Mesenchymal stem cell (in vitro differentiated cells and primary cell): ENCODE measurements at regions not wholly inside any gene's neighbourhood (a gene's known extent, or its start where the extent isn't known, plus 50 kb on each side); places are given as distances from the start of the nearest gene placed in this dataset.
A peak's percentile ranks its signal among the peaks of the same experiment; 100 is the strongest.
"Not testable (repeated sequence)": the region's sequence is repeated elsewhere in the genome, so short reads cannot be mapped to it uniquely, and the experiment has no call there.

Source experiments
- DNase-seq: peaks from one replicate; pipeline ENCODE4 v3.0.0-alpha.2; 2013
- H2AFZ ChIP-seq: one replicate; pipeline ENCODE4 v1.6.1; 2013; ENCODE audit warnings: low read depth, mild to moderate bottlenecking, control low read depth, inconsistent platforms, low read length, moderate library complexity
- H2AK5ac ChIP-seq: 2 replicates; pipeline ENCODE4 v1.6.1; 2013; ENCODE audit warnings: low read length, moderate library complexity, mild to moderate bottlenecking, inconsistent platforms; ENCODE audit not compliant: severe bottlenecking
- H2BK120ac ChIP-seq: one replicate; pipeline ENCODE4 v1.6.1; 2013; ENCODE audit warnings: low read depth, mild to moderate bottlenecking, inconsistent platforms, low read length, moderate library complexity
- H2BK12ac ChIP-seq, 2 experiments: one replicate each; pipeline ENCODE4 v1.6.1; 2013; ENCODE audit warnings: inconsistent platforms in 2 of 2, low read length in 2 of 2, mild to moderate bottlenecking in 2 of 2, moderate library complexity in 2 of 2, control low read depth in 1 of 2
- H2BK15ac ChIP-seq: one replicate; pipeline ENCODE4 v1.6.1; 2013; ENCODE audit warnings: mild to moderate bottlenecking, low read depth, inconsistent platforms; ENCODE audit not compliant: poor library complexity, severe bottlenecking
- H2BK5ac ChIP-seq: 2 replicates; pipeline ENCODE4 v1.6.1; 2013; ENCODE audit warnings: low read depth, mild to moderate bottlenecking, low read length, control low read depth, inconsistent platforms; ENCODE audit not compliant: poor library complexity, severe bottlenecking
- H3K14ac ChIP-seq, 2 experiments: one replicate each; pipeline ENCODE4 v1.6.1; 2013; ENCODE audit warnings: inconsistent platforms in 2 of 2, low read length in 2 of 2, control low read depth in 1 of 2, mild to moderate bottlenecking in 1 of 2, moderate library complexity in 1 of 2
- H3K18ac ChIP-seq, 2 experiments: one replicate each; pipeline ENCODE4 v1.6.1; 2013; ENCODE audit warnings: inconsistent platforms in 2 of 2, low read length in 2 of 2, control low read depth in 1 of 2, low read depth in 1 of 2, mild to moderate bottlenecking in 1 of 2
- H3K23ac ChIP-seq, 2 experiments: one replicate each; pipeline ENCODE4 v1.6.1; 2013; ENCODE audit warnings: inconsistent platforms in 2 of 2, low read length in 2 of 2, mild to moderate bottlenecking in 2 of 2, moderate library complexity in 2 of 2, control low read depth in 1 of 2
- H3K27ac ChIP-seq: 2 replicates; pipeline ENCODE4 v1.5.1; 2013; ENCODE audit warnings: mild to moderate bottlenecking, moderate library complexity, low read length, control low read depth, inconsistent platforms; ENCODE audit not compliant: poor library complexity, severe bottlenecking
- H3K27me3 ChIP-seq, 2 experiments: 2 replicates each; pipeline versions ENCODE4 v1.6.1 to v1.7.0; 2013; ENCODE audit warnings: low read length in 2 of 2, mild to moderate bottlenecking in 2 of 2, moderate library complexity in 2 of 2, control low read depth in 1 of 2, inconsistent platforms in 1 of 2; ENCODE audit not compliant: control insufficient read depth in 1 of 2, insufficient read depth in 1 of 2
- H3K36me3 ChIP-seq, 2 experiments: 2 replicates each; pipeline versions ENCODE4 v1.6.1 to v1.7.0; 2013; ENCODE audit warnings: low read length in 2 of 2, control low read depth in 1 of 2, inconsistent platforms in 1 of 2, low read depth in 1 of 2, mild to moderate bottlenecking in 1 of 2; ENCODE audit not compliant: insufficient read depth in 2 of 2, control insufficient read depth in 1 of 2
- H3K4ac ChIP-seq, 2 experiments: one replicate each; pipeline ENCODE4 v1.6.1; 2013; ENCODE audit warnings: inconsistent platforms in 2 of 2, low read length in 2 of 2, mild to moderate bottlenecking in 2 of 2, moderate library complexity in 2 of 2, control low read depth in 1 of 2, low read depth in 1 of 2
- H3K4me1 ChIP-seq: 2 replicates; pipeline ENCODE4 v1.6.1; 2013; ENCODE audit warnings: low read depth, low read length, control low read depth; ENCODE audit not compliant: control insufficient read depth, insufficient read depth
- H3K4me2 ChIP-seq: 2 replicates; pipeline ENCODE4 v1.6.1; 2013; ENCODE audit warnings: low read length, mild to moderate bottlenecking, inconsistent platforms; ENCODE audit not compliant: poor library complexity, severe bottlenecking
- H3K4me3 ChIP-seq, 2 experiments: 2 replicates each; pipeline versions ENCODE4 v1.5.1 to v1.7.0; 2013; ENCODE audit warnings: low read length in 2 of 2, mild to moderate bottlenecking in 2 of 2, control low read depth in 1 of 2, low read depth in 1 of 2; ENCODE audit not compliant: insufficient read depth in 1 of 2
- H3K79me1 ChIP-seq: replicated peaks from 2 replicates; pipeline ENCODE4 v1.6.1; 2013; ENCODE audit warnings: mild to moderate bottlenecking, control low read depth, low read length, inconsistent platforms; ENCODE audit not compliant: poor library complexity, severe bottlenecking
- H3K9ac ChIP-seq: 2 replicates; pipeline ENCODE4 v1.7.0; 2013; ENCODE audit warnings: mild to moderate bottlenecking, low read length, moderate library complexity
- H3K9me3 ChIP-seq: 2 replicates; pipeline ENCODE4 v1.7.0; 2013; ENCODE audit warnings: mild to moderate bottlenecking, low read length; ENCODE audit not compliant: control insufficient read depth
- H4K8ac ChIP-seq: one replicate; pipeline ENCODE4 v1.6.1; 2013; ENCODE audit warnings: inconsistent platforms, mild to moderate bottlenecking, low read length, moderate library complexity
- H4K91ac ChIP-seq: one replicate; pipeline ENCODE4 v1.6.1; 2013; ENCODE audit warnings: mild to moderate bottlenecking, low read length, inconsistent platforms
- WGBS: methylation state at CpG from one replicate; pipeline ENCODE4 v1.1.7; 2013; ENCODE audit warnings: mixed read lengths; 5-methylcytosine and 5-hydroxymethylcytosine counted together

DNA sequence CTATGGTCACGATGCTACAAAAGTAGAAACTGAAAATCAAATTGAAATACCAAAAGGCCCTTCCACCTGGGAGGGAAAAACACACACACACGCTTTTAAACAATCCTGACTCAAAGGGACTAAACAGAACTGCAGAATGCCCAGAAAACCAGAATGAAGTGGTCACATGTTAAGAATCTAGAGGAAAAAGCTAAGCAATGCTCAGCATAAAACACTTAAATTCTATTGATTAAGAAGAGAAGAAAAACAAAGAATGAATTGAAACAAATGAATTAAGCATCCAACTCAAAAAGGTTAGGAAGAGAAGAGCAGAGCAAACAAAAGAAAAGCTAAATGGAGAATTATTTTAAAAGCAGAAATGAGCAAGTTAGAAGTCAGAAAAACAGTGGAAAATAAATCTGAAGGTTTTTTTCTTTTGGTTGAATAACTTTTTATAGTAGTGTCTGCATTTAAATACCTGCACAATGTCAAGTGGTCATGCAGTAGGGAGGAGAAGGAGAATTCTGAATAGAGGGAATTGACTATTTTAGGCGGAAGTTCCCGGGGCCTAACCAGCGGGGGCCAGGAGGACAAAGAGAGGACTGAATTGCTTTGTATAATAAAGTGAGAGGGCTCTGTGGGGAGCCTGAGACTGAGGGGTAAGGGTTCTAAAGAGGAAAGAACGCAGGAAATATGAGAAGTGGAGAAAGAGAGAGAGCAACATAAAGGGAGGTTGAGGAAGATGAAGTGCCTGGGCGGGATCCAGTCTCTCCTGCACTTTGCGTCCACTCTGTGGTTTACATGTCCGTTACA is 146.8 kb downstream of the ATPSCKMT start:
- Histone ChIP-seq H3K18ac (no peak overlapping the region), H3K79me1 (no peaks in the 10 kb centered on the region), H2AK5ac (no peak overlapping the region), H3K27ac (no peak overlapping the region), H3K27me3 (peaks cover 0 to 6% of the 10 kb centered on the region in 2 experiments), H3K4me2 (no peak overlapping the region), H3K4me3 (no peak overlapping the region), H2BK5ac (no peak overlapping the region), H2AFZ (no peak overlapping the region), H3K23ac (no peak overlapping the region), H3K14ac (no peak overlapping the region), H4K8ac (no peak overlapping the region), H2BK120ac (no peak overlapping the region), H3K36me3 (no peaks in the 10 kb centered on the region), H3K4ac (no peak overlapping the region), H3K9ac (no peak overlapping the region), H2BK12ac (no peak overlapping the region), H3K9me3 (peaks cover 16% of the 10 kb centered on the region), H3K4me1 (no peaks in the 10 kb centered on the region), H2BK15ac (no peak overlapping the region), H4K91ac (no peak overlapping the region)
- no peak for DNase-seq
- 70% methylated on average over 8 of the region's 9 CpGs for WGBS

DNA sequence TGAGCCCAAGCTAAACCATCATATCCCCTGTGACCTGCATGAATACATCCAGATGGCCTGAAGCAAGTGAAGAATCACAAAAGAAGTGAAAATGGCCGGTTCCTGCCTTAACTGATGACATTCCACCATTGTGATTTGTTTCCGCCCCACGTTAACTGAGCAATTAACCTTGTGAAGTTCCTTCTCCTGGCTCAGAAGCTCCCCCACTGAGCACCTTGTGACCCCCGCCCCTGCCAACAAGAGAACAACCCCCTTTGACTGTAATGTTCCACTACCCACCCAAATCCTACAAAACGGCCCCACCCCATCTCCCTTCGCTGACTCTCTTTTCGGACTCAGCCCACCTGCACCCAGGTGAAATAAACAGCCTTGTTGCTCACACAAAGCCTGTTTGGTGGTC is 147.5 kb downstream of the ATPSCKMT start:
- not testable (repeated sequence) for H2AK5ac ChIP-seq, H4K91ac ChIP-seq, H2BK12ac ChIP-seq, H3K9ac ChIP-seq, H3K4ac ChIP-seq, H3K4me3 ChIP-seq, DNase-seq, H2AFZ ChIP-seq, H3K4me1 ChIP-seq, H3K18ac ChIP-seq, H3K36me3 ChIP-seq, H3K23ac ChIP-seq, H3K14ac ChIP-seq, H3K27ac ChIP-seq, H3K27me3 ChIP-seq, H2BK5ac ChIP-seq, H2BK120ac ChIP-seq, H2BK15ac ChIP-seq, H3K79me1 ChIP-seq, H3K4me2 ChIP-seq, H4K8ac ChIP-seq
- peaks cover 19% of the 10 kb centered on the region for H3K9me3 ChIP-seq
- 72% methylated on average over 7 of the region's 7 CpGs for WGBS

DNA sequence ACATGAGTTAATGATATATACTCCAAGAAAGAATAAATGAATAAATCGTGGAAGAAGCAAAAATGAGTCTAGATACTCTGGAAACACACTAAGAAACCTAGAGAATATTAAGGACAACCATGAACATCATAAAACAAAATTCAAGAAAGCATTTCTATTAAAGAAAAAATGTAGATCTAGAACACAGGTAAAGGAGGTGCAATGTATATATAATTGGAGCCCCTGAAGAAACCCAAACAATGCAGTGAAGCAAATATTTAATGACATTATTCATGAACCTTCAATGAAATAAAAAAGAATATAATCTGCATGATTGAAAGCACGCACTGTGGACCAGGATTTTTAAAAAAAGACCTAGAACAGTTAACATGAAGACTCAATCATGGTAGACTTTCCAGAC is 150.1 kb downstream of the ATPSCKMT start:
- H3K14ac ChIP-seq: no peak overlapping the region
- no peak overlapping the region for H3K18ac ChIP-seq
- no peak overlapping the region for H3K4ac ChIP-seq
- H3K79me1 ChIP-seq: no peaks in the 10 kb centered on the region
- no peak overlapping the region for H2AK5ac ChIP-seq
- H3K36me3 ChIP-seq: no peaks in the 10 kb centered on the region
- H2BK120ac ChIP-seq: no peak overlapping the region
- H2BK15ac ChIP-seq: no peak overlapping the region
- H2BK5ac ChIP-seq: no peak overlapping the region
- no peak for DNase-seq
- peaks cover 19% of the 10 kb centered on the region for H3K9me3 ChIP-seq
- H2BK12ac ChIP-seq: no peak overlapping the region
- H3K9ac ChIP-seq: no peak overlapping the region
- no peak overlapping the region for H3K4me3 ChIP-seq
- H3K4me1 ChIP-seq: no peaks in the 10 kb centered on the region
- H4K8ac ChIP-seq: no peak overlapping the region
- no peak overlapping the region for H3K4me2 ChIP-seq
- no peak overlapping the region for H2AFZ ChIP-seq
- WGBS: 60% methylated on average over 1 of the region's 2 CpGs
- H3K27me3 ChIP-seq: no peaks in the 10 kb centered on the region
- H3K23ac ChIP-seq: no peak overlapping the region
- H3K27ac ChIP-seq: no peak overlapping the region
- H4K91ac ChIP-seq: no peak overlapping the region

DNA sequence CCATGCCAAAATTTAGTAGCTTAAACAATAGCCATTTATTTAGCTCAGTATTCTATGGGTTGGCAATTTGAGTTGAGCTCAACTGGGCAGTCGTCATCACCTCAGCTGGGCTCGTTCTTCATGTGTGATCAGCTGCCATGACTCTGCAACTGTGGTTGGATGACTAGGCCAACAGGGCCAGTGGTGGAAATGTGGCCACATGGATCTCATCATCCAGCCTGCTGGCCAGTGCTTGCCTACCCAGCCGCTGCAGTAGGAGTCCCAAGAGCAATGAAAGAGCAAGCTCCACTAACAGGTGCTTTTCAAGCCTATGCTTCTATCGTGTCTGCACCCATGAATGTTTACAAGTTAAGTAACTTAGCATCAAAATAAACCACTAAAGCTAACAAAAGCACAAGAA is 158.0 kb downstream of the ATPSCKMT start:
- no peak overlapping the region for H2AK5ac ChIP-seq
- H3K27ac ChIP-seq: no peak overlapping the region
- H3K4me3 ChIP-seq: no peak overlapping the region
- H3K23ac ChIP-seq: no peak overlapping the region
- peak overlapping the region in 1 of 2 experiments; percentile 71 for H3K14ac ChIP-seq
- no peak overlapping the region for H2BK12ac ChIP-seq
- no peak overlapping the region for H3K4me2 ChIP-seq
- DNase-seq: no peak
- H2BK5ac ChIP-seq: no peak overlapping the region
- H3K36me3 ChIP-seq: no peaks in the 10 kb centered on the region
- no peak overlapping the region for H2AFZ ChIP-seq
- H3K9me3 ChIP-seq: peaks cover 8% of the 10 kb centered on the region
- WGBS: 58% methylated on average over 4 of the region's 4 CpGs
- H3K18ac ChIP-seq: no peak overlapping the region
- no peak overlapping the region for H2BK120ac ChIP-seq
- no peaks in the 10 kb centered on the region for H3K79me1 ChIP-seq
- no peak overlapping the region for H3K4ac ChIP-seq
- H4K8ac ChIP-seq: no peak overlapping the region
- H2BK15ac ChIP-seq: no peak overlapping the region
- no peak overlapping the region for H4K91ac ChIP-seq
- H3K4me1 ChIP-seq: no peaks in the 10 kb centered on the region
- no peaks in the 10 kb centered on the region for H3K27me3 ChIP-seq
- H3K9ac ChIP-seq: no peak overlapping the region
